LNCaP clone FGC (cell line): ENCODE measurements at regions not wholly inside any gene's neighbourhood (a gene's known extent, or its start where the extent isn't known, plus 50 kb on each side); places are given as distances from the start of the nearest gene placed in this dataset.
"Not testable (repeated sequence)": the region's sequence is repeated elsewhere in the genome, so short reads cannot be mapped to it uniquely, and the experiment has no call there.

Experiments
- DNase-seq: peaks from one replicate; pipeline ENCODE4 v3.0.0-alpha.2; 2011; ENCODE audit warnings: low read depth
- H3K4me3 ChIP-seq: 2 replicates; pipeline ENCODE4 v1.5.1; 2011; ENCODE audit warnings: mild to moderate bottlenecking, low read depth, low read length, control low read depth
- TF ChIP-seq, protein P1 (sequence below): IDR thresholded peaks from 2 replicates; pipeline ENCODE4 v1.5.1; 2012; ENCODE audit warnings: mild to moderate bottlenecking; ENCODE audit not compliant: control insufficient read depth, insufficient read depth; ENCODE audit errors: extremely low read depth

DNA sequence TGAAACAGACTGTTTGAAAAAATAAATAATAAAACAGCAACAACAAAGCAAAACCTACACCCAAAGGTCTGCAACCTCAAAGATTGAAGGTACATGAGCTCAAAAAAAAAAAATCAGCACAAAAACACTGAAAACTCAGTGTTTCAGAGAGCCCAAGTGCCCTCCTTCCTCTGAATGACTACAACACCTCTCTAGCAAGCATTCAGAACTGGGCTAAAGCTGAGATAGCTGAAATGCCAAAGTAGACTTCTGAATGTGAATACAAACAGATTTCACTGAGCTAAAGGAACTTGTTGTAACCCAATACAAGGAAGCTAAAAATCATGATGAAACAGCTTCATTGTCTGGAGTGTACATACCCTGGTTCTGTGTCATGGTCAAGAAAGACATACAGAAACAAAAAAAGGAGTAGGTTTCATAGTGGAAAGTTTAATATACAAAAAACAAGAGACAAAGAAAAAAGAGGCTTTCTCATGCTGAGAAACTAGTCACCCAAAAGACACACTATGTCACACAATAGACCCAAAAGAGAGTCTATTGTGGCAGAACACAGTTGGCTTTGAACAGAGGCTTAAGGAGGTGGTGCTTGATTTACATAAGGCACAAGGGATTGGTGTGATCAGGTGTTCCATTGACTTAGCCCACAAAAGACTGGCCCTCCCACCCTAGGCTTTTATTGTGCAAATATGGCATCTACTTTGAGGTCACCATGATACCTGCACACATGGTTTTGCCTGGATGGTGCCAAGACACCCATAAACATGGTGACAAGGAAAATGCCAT, 316.6 kb downstream of the KDM5D start:
- DNase-seq = no peak
- no peak overlapping the region for H3K4me3 ChIP-seq
- TF ChIP-seq, protein P1, sequence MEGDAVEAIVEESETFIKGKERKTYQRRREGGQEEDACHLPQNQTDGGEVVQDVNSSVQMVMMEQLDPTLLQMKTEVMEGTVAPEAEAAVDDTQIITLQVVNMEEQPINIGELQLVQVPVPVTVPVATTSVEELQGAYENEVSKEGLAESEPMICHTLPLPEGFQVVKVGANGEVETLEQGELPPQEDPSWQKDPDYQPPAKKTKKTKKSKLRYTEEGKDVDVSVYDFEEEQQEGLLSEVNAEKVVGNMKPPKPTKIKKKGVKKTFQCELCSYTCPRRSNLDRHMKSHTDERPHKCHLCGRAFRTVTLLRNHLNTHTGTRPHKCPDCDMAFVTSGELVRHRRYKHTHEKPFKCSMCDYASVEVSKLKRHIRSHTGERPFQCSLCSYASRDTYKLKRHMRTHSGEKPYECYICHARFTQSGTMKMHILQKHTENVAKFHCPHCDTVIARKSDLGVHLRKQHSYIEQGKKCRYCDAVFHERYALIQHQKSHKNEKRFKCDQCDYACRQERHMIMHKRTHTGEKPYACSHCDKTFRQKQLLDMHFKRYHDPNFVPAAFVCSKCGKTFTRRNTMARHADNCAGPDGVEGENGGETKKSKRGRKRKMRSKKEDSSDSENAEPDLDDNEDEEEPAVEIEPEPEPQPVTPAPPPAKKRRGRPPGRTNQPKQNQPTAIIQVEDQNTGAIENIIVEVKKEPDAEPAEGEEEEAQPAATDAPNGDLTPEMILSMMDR = no peak

DNA sequence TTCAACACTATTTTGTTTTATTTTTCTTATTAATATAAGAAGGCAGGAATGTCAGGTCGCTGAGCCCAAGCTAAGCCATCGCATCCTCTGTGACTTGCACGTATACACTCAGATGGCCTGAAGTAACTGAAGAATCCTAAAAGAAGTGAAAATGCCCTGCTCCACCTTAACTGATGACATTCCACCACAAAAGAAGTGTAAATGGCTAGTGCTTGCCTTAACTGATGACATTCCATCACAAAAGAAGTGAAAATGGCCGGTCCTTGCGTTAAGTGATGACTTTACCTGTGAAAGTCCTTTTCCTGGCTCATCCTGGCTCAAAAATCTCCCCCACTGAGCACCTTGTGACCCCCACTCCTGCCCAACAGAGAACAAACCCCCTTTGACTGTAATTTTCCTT, 317.3 kb downstream of the KDM5D start:
- DNase-seq, H3K4me3 ChIP-seq: not testable (repeated sequence)

DNA sequence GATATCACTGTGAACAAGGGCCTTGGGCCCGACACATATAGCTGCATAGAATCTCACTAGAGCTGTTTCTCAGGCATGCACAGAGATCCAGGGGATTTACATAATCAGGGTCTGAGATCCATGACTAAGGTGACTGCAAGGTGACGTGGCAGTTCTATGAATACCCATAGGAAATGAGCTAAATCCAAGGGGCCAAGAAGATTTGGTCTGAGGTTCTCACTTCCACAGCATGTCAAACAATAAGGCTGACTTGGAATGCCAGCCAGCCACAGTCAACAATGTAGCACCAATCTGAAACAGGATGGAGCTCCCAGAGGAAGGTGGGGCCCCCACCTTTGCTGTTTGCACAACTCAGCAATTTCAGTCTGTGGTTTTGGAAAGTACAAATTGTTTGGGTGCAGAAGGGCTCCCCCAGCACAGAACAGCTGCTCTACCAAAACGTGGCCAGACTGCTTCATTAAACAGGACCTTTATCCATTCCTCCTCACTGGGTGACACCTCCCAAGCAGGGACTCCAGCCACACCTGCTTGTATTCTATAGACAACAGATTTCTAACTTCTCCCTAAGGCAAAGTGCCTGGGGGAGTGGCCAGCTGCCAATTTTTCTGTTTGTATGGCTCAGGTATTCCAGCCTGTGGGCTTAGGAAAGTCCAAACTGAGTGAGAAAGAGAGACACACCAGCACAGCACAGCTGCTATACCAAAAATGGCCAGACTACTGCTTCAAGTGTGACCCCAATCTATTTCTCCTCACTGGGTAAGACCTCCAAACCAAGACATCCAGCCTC, 333.4 kb downstream of the KDM5D start:
- H3K4me3 ChIP-seq = no peak overlapping the region
- DNase-seq = no peak
- TF ChIP-seq, protein P1 = no peak

DNA sequence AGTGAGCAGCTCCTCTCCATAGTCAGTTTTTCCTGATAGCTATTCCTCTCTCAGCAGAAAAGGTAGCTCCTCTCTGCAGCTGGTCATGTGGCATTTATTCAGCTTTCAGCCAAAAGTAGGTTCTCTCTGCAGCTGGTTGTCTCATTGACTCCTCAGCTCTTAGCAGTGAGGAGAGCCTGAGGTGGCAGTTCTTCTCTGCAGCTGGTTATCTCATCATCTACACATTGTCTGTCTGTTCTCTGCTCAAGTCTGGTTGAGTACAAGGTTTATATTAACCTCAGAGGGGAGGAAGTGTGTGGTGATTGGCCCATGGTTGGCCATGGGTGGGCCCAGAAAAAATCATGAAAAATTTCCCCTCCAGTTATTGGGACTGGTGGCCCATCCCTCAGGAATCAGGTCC, 338.3 kb downstream of the KDM5D start:
- no peak overlapping the region for H3K4me3 ChIP-seq
- TF ChIP-seq, protein P1 = no peak
- DNase-seq = no peak

DNA sequence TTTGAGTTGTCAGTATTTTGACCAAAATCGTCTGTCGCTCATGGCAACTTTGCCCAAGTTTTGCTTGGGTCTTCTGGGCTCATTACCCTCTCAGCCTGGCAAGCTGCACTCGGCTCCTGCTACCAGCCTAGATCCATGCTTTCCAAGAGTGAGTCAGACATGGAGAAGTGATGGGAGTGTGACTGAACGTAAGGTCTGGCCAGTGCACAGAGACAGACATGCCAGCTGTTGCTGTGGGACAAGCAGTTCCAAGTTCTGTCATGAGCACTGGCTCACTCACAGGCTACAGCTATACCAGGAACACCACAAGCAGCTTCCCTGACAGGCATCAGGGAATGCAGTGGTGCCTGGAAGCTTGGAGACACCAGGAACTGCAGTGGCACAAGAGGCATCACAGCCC, 338.9 kb downstream of the KDM5D start:
- TF ChIP-seq, protein P1 = no peak

DNA sequence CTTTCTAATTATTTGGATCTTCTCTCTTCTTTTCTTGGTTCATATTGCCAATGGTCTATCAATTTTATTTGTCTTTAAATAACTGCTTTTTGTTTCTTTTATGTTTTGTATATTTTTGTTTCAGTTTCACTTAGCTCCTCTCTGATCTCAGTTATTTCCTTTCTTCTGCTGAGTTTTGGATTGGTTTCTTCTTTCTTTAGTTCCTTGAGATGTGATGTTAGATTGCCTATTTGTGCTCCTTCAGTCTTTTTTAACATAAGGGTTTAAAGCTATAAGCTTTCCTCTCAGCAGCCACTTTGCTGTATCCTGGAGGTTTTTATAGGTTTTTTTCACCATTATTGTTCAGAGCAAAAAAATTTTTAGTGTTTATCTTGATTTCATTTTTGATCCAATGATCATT, 351.6 kb downstream of the KDM5D start:
- DNase-seq = no peak
- TF ChIP-seq, protein P1 = no peak
- no peak overlapping the region for H3K4me3 ChIP-seq

More for the DNA sequence above, 338.9 kb downstream of the KDM5D start:
- no peak for DNase-seq
- no peak overlapping the region for H3K4me3 ChIP-seq

DNA sequence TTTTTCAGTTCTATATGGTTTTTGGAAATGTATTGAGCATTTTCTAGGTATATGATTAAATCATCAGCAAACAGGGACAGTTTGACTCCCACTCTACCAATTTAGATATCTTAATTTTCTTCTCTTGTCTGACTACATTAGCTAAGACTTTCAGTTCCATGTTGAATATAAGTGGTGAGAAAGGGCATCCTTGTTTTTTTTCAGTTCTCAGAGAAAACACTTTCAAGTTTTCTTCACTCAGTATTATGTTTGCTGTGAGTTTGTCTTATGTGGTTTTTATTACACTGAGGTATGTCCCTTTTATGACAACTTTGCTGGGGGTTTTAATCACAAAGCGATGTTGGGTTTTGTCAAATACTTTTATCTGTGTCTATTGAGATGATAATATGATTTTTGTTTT, 352.6 kb downstream of the KDM5D start:
- H3K4me3 ChIP-seq = no peak overlapping the region
- no peak for DNase-seq
- TF ChIP-seq, protein P1 = no peak
